ENCODE measurements at regions not wholly inside any gene's neighbourhood (a gene's known extent, or its start where the extent isn't known, plus 50 kb on each side); places are given as distances from the start of the nearest gene placed in this dataset.

- ATAC-seq: no peak
- no peak for TF ChIP-seq OSR1 (CRISPR knock-in tag; IDR thresholded peaks at IDR 0.05)
- TF ChIP-seq PPARA (CRISPR knock-in tag; IDR thresholded peaks at IDR 0.05; ENCODE audit: borderline replicate concordance): no peak
- TF ChIP-seq CSDC2 (CRISPR knock-in tag; IDR thresholded peaks at IDR 0.05): no peak
Observed at GRCh38 chr11:88420165-88420791, 82.7 kb upstream of the CTSC start.

- no peak for ATAC-seq
- TF ChIP-seq ZC3H10 (CRISPR knock-in tag; IDR thresholded peaks at IDR 0.05) (no peak), TOX (CRISPR knock-in tag; IDR thresholded peaks at IDR 0.05; ENCODE audit: borderline replicate concordance) (no peak), PATZ1 (CRISPR knock-in tag; IDR thresholded peaks at IDR 0.05; ENCODE audit: borderline replicate concordance) (no peak), PPARA (CRISPR knock-in tag; IDR thresholded peaks at IDR 0.05; ENCODE audit: borderline replicate concordance) (no peak), OSR1 (CRISPR knock-in tag; IDR thresholded peaks at IDR 0.05) (no peak), ZFP3 (CRISPR knock-in tag; IDR thresholded peaks at IDR 0.05) (no peak), CREB5 (CRISPR knock-in tag; IDR thresholded peaks at IDR 0.05; ENCODE audit: low read depth) (no peak), ZNF8 (CRISPR knock-in tag; IDR thresholded peaks at IDR 0.05) (no peak), BACH2 (CRISPR knock-in tag; IDR thresholded peaks at IDR 0.05; ENCODE audit: borderline replicate concordance) (no peak), POU6F1 (CRISPR knock-in tag; IDR thresholded peaks at IDR 0.05; ENCODE audit: borderline replicate concordance, low read depth) (no peak), ZNF565 (CRISPR knock-in tag; conservative IDR thresholded peaks at IDR 0.05; ENCODE audit: low read depth) (no peak), CSDC2 (CRISPR knock-in tag; IDR thresholded peaks at IDR 0.05) (no peak), ISL1 (CRISPR knock-in tag; IDR thresholded peaks at IDR 0.05) (no peak), ZNF70 (CRISPR knock-in tag; IDR thresholded peaks at IDR 0.05) (no peak), TCF4 (CRISPR knock-in tag; IDR thresholded peaks at IDR 0.05; ENCODE audit: borderline replicate concordance) (no peak), CSRNP3 (CRISPR knock-in tag; IDR thresholded peaks at IDR 0.05) (no peak), SNAI2 (CRISPR knock-in tag; IDR thresholded peaks at IDR 0.05) (no peak), TSHZ2 (CRISPR knock-in tag; IDR thresholded peaks at IDR 0.05) (no peak)
Observed at GRCh38 chr11:88418508-88418907, 81.0 kb upstream of the CTSC start.

GRCh38 chr11:88415495-88415894 is 78.0 kb upstream of the CTSC start:
- no peak for ATAC-seq
- TF ChIP-seq SNAI2 (CRISPR knock-in tag; IDR thresholded peaks at IDR 0.05): no peak
- no peak for TF ChIP-seq TSHZ2 (CRISPR knock-in tag; IDR thresholded peaks at IDR 0.05)
- no peak for TF ChIP-seq PPARA (CRISPR knock-in tag; IDR thresholded peaks at IDR 0.05; ENCODE audit: borderline replicate concordance)

Measured in SK-N-SH treated with all-trans-retinoic acid at 6 μM for 48 hours (cell line).